SK-N-SH treated with all-trans-retinoic acid at 6 μM for 48 hours (cell line): ENCODE measurements at regions not wholly inside any gene's neighbourhood (a gene's known extent, or its start where the extent isn't known, plus 50 kb on each side); places are given as distances from the start of the nearest gene placed in this dataset.

Source experiments
- ISL1 ChIP-seq: fragments of 250-450 bp; sonication (Bioruptor Pico); IDR thresholded peaks from 2 replicates; pipeline ENCODE4 v2.1.2; 2022; ENCODE audit warnings: mild to moderate bottlenecking, moderate library complexity
- ZFP30 ChIP-seq: fragments of 450-650 bp; formaldehyde crosslinking; IDR thresholded peaks from 2 replicates; pipeline ENCODE4 v1.5.0; 2022; ENCODE audit warnings: mild to moderate bottlenecking, moderate library complexity
- ZNF8 ChIP-seq: fragments of 450-650 bp; formaldehyde crosslinking; IDR thresholded peaks from 2 replicates; pipeline ENCODE4 v1.5.0; 2020; ENCODE audit warnings: mild to moderate bottlenecking, moderate library complexity
- TF ChIP-seq, protein P1 (sequence below): fragments of 250-450 bp; sonication (Bioruptor Pico); IDR thresholded peaks from 2 replicates; pipeline ENCODE4 v1.5.1; 2020; ENCODE audit warnings: low read depth, mild to moderate bottlenecking, moderate library complexity

DNA sequence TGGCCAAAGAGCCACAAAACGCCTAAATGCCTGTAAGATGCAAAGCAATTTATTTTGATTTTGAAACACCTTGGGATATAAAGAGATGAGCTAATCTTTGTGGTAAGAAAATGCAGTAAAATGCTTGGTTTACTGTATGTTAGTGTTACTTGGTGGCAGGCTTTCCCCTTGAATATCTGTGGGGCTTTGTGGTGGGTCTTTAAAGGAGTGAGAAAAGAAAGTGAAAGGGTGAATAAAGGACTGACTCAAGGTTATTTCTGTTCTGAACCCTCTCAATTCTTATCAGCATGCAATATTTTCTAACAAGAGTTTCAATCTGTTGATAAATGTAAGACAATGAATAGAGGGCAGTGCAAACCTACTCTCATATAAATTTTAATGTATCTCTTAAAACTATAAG, 1555.9 kb upstream of the RAG2 start:
- TF ChIP-seq, protein P1, sequence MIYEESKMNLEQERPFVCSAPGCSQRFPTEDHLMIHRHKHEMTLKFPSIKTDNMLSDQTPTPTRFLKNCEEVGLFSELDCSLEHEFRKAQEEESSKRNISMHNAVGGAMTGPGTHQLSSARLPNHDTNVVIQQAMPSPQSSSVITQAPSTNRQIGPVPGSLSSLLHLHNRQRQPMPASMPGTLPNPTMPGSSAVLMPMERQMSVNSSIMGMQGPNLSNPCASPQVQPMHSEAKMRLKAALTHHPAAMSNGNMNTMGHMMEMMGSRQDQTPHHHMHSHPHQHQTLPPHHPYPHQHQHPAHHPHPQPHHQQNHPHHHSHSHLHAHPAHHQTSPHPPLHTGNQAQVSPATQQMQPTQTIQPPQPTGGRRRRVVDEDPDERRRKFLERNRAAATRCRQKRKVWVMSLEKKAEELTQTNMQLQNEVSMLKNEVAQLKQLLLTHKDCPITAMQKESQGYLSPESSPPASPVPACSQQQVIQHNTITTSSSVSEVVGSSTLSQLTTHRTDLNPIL (CRISPR knock-in tag): no peak
- no peak for TF ChIP-seq ZNF8 (CRISPR knock-in tag)
- no peak for TF ChIP-seq ZFP30 (CRISPR knock-in tag)
- no peak for TF ChIP-seq ISL1 (CRISPR knock-in tag)
